NCI-H748 (cell line): ENCODE measurements at regions not wholly inside any gene's neighbourhood (a gene's known extent, or its start where the extent isn't known, plus 50 kb on each side); places are given as distances from the start of the nearest gene placed in this dataset.
"Not testable (repeated sequence)": the region's sequence is repeated elsewhere in the genome, so short reads cannot be mapped to it uniquely, and the experiment has no call there.

ENCODE experiments used
- DNase-seq: peaks from one replicate; lab custom pipeline; 2025; ENCODE audit not compliant: unreplicated experiment; lab: John Stamatoyannopoulos, UW

GRCh38 chr14:84282618-84283017 lies 1247.3 kb upstream of the FLRT2 start:
- no peak for DNase-seq

GRCh38 chr14:84288781-84289180 lies 1241.2 kb upstream of the FLRT2 start:
- DNase-seq, result no peak

- DNase-seq, result no peak
Observed at GRCh38 chr14:84298663-84299195, 1231.2 kb upstream of the FLRT2 start.

GRCh38 chr14:84303140-84303539 lies 1226.8 kb upstream of the FLRT2 start:
- no peak for DNase-seq

GRCh38 chr14:84312551-84312950 lies 1217.4 kb upstream of the FLRT2 start:
- no peak for DNase-seq

GRCh38 chr14:84323450-84323849 lies 1206.5 kb upstream of the FLRT2 start:
- DNase-seq, result no peak

- no peak for DNase-seq
Observed at GRCh38 chr14:84323978-84324377, 1206.0 kb upstream of the FLRT2 start.

GRCh38 chr14:84336433-84336832 lies 1193.5 kb upstream of the FLRT2 start:
- DNase-seq, result no peak

GRCh38 chr14:84340938-84341337 lies 1189.0 kb upstream of the FLRT2 start:
- no peak for DNase-seq

GRCh38 chr14:84341867-84342266 lies 1188.1 kb upstream of the FLRT2 start:
- not testable (repeated sequence) for DNase-seq

- DNase-seq, result no peak
Observed at GRCh38 chr14:84343656-84344055, 1186.3 kb upstream of the FLRT2 start.

GRCh38 chr14:84351646-84352045 lies 1178.3 kb upstream of the FLRT2 start:
- DNase-seq, result no peak

- DNase-seq, result no peak
Observed at GRCh38 chr14:84361476-84361875, 1168.5 kb upstream of the FLRT2 start.

- no peak for DNase-seq
Observed at GRCh38 chr14:84375235-84375634, 1154.7 kb upstream of the FLRT2 start.

- DNase-seq, result no peak
Observed at GRCh38 chr14:84390010-84390409, 1139.9 kb upstream of the FLRT2 start.

- DNase-seq, result no peak
Observed at GRCh38 chr14:84397631-84398030, 1132.3 kb upstream of the FLRT2 start.

- no peak for DNase-seq
Observed at GRCh38 chr14:84399296-84399910, 1130.5 kb upstream of the FLRT2 start.

- DNase-seq, result peak; percentile 10
Observed at GRCh38 chr14:84401631-84402030, 1128.3 kb upstream of the FLRT2 start.

GRCh38 chr14:84403585-84403984 lies 1126.4 kb upstream of the FLRT2 start:
- peak; percentile 95 for DNase-seq

GRCh38 chr14:84404246-84404645 lies 1125.7 kb upstream of the FLRT2 start:
- DNase-seq, result peak; percentile 54

GRCh38 chr14:84409435-84409834 lies 1120.5 kb upstream of the FLRT2 start:
- DNase-seq, result no peak

- no peak for DNase-seq
Observed at GRCh38 chr14:84410344-84410743, 1119.6 kb upstream of the FLRT2 start.

GRCh38 chr14:84420221-84420620 lies 1109.7 kb upstream of the FLRT2 start:
- no peak for DNase-seq
